CD14-positive monocyte (primary cell): ENCODE measurements at regions not wholly inside any gene's neighbourhood (a gene's known extent, or its start where the extent isn't known, plus 50 kb on each side); places are given as distances from the start of the nearest gene placed in this dataset.

ENCODE experiments used
- DNase-seq, 3 donors: peaks; one replicate each; pipeline ENCODE4 v3.0.0-alpha.2; 2011 to 2022
- H2AFZ ChIP-seq: 2 replicates; pipeline ENCODE4 v1.6.0; 2012; ENCODE audit warnings: mild to moderate bottlenecking, low read depth, low read length, inconsistent platforms; ENCODE audit not compliant: insufficient read depth, poor library complexity, severe bottlenecking
- H3K27ac ChIP-seq, 2 donors: 1 replicate in 1 of 2; 2 replicates in 1 of 2; pipeline ENCODE4 v1.5.1; 2012 to 2013; ENCODE audit warnings: low read length in 2 of 2, control low read depth in 1 of 2, inconsistent platforms in 1 of 2, low read depth in 1 of 2, mild to moderate bottlenecking in 1 of 2
- H3K27me3 ChIP-seq, 2 donors: one replicate each; pipeline versions ENCODE4 v1.6.0 to v1.6.1; 2011 to 2013; ENCODE audit warnings: low read length in 2 of 2; ENCODE audit not compliant: control insufficient read depth in 2 of 2, insufficient read depth in 2 of 2
- H3K36me3 ChIP-seq, 2 donors: replicated peaks in 1 of 2; 1 replicate in 1 of 2; 2 replicates in 1 of 2; pipeline versions ENCODE4 v1.5.1 to v1.6.1; 2012 to 2013; ENCODE audit warnings: low read length in 2 of 2, control low read depth in 1 of 2, inconsistent platforms in 1 of 2, mild to moderate bottlenecking in 1 of 2; ENCODE audit not compliant: insufficient read depth in 2 of 2, control insufficient read depth in 1 of 2
- H3K4me1 ChIP-seq, 2 donors: 1 replicate in 1 of 2; 2 replicates in 1 of 2; pipeline versions ENCODE4 v1.5.1 to v1.6.1; 2012 to 2013; ENCODE audit warnings: low read length in 2 of 2, control low read depth in 1 of 2, inconsistent platforms in 1 of 2, mild to moderate bottlenecking in 1 of 2, moderate library complexity in 1 of 2; ENCODE audit not compliant: insufficient read depth in 2 of 2, control insufficient read depth in 1 of 2
- H3K4me2 ChIP-seq: replicated peaks from 2 replicates; pipeline ENCODE3; 2012; ENCODE audit warnings: low read length, moderate library complexity, mild to moderate bottlenecking; ENCODE audit not compliant: poor library complexity, severe bottlenecking; ENCODE audit errors: extremely low read depth
- H3K4me3 ChIP-seq, 3 experiments: fragments of 200-600 bp in 1 of 3; sonication (generic) in 1 of 3; replicated peaks in 1 of 3; 1 replicate in 2 of 3; 2 replicates in 1 of 3; pipeline ENCODE4 v1.5.1; 2011 to 2013; ENCODE audit warnings: low read length in 3 of 3, mild to moderate bottlenecking in 3 of 3, control low read depth in 2 of 3, low read depth in 2 of 3, inconsistent platforms in 1 of 3, moderate library complexity in 1 of 3
- H3K79me2 ChIP-seq: 2 replicates; pipeline ENCODE4 v1.6.0; 2012; ENCODE audit warnings: mild to moderate bottlenecking, control low read depth, inconsistent platforms, low read length, moderate library complexity; ENCODE audit not compliant: insufficient read depth
- H3K9ac ChIP-seq: 2 replicates; pipeline ENCODE4 v1.6.0; 2017; ENCODE audit warnings: low read length, mild to moderate bottlenecking; ENCODE audit not compliant: insufficient read depth, poor library complexity, severe bottlenecking
- H3K9me3 ChIP-seq, 2 donors: replicated peaks in 1 of 2; 1 replicate in 1 of 2; 2 replicates in 1 of 2; pipeline versions ENCODE4 v1.5.1 to v1.6.1; 2012 to 2013; ENCODE audit warnings: low read length in 2 of 2, control low read depth in 1 of 2; ENCODE audit not compliant: control insufficient read depth in 1 of 2, insufficient read depth in 1 of 2
- H4K20me1 ChIP-seq: 2 replicates; pipeline ENCODE4 v1.6.0; 2012; ENCODE audit warnings: mild to moderate bottlenecking, low read length, control low read depth, moderate library complexity; ENCODE audit not compliant: insufficient read depth
- H3K27ac Mint-ChIP-seq, 7 donors: one replicate each; pipeline ENCODE4 v1.8.0; 2020; ENCODE audit warnings: mild to moderate bottlenecking in 7 of 7, mixed read lengths in 7 of 7, moderate library complexity in 6 of 7, inconsistent platforms in 2 of 7
- H3K27me3 Mint-ChIP-seq, 3 donors: one replicate each; pipeline ENCODE4 v1.8.0; 2021 to 2022; ENCODE audit warnings: low read depth in 3 of 3, mild to moderate bottlenecking in 3 of 3, mixed read lengths in 3 of 3, moderate library complexity in 3 of 3, inconsistent platforms in 1 of 3
- H3K36me3 Mint-ChIP-seq, 2 donors: one replicate each; pipeline ENCODE4 v1.8.0; 2020; ENCODE audit warnings: mixed read lengths in 2 of 2, inconsistent platforms in 1 of 2, mild to moderate bottlenecking in 1 of 2
- H3K4me1 Mint-ChIP-seq: one replicate; pipeline ENCODE4 v1.8.0; 2020; ENCODE audit warnings: mild to moderate bottlenecking, mixed read lengths
- H3K4me3 Mint-ChIP-seq, 2 donors: one replicate each; pipeline ENCODE4 v1.8.0; 2020; ENCODE audit warnings: mild to moderate bottlenecking in 2 of 2, mixed read lengths in 2 of 2, moderate library complexity in 1 of 2
- H3K9me3 Mint-ChIP-seq, 7 donors: one replicate each; pipeline ENCODE4 v1.8.0; 2020 to 2022; ENCODE audit warnings: mixed read lengths in 7 of 7, mild to moderate bottlenecking in 6 of 7, moderate library complexity in 6 of 7, inconsistent platforms in 2 of 7
- WGBS: methylation state at CpG from one replicate; pipeline ENCODE4 v1.1.5; 2013; ENCODE audit warnings: missing lambda C conversion rate; ENCODE audit not compliant: insufficient coverage; 5-methylcytosine and 5-hydroxymethylcytosine counted together
- intact Hi-C, 2 donors: fragments of 100-400 bp; cut with micrococcal nuclease; formaldehyde crosslinking; loops; one replicate each; pipeline versions ENCODE4 v1.15.0 to v1.15.1; 2023
- TF ChIP-seq, protein P1 (sequence below): fragments of 200-600 bp; IDR thresholded peaks from one replicate; pipeline ENCODE4 v1.8.0; 2022; ENCODE audit warnings: antibody characterized with exemption, mild to moderate bottlenecking

DNA sequence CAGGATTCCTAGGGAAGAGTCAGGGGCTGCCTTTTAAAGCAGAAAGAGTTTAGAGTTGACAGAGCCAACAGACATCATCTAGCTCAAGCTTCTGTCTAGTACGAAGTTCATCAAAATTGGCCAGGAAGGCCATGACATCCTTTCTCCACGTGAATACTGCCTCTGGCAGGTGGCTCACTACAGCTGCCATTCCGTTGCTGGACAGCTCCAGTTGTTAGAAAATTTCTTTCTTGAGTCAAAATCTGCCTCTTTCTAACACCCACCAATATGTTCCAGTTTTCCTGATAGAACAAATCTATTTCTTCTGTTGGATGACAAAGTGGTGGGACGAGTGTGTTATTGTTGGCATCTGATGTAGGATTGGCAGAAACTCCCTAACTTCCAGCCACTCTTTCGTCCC lies 154.9 kb downstream of the ADRA2A start:
- no peaks in the 10 kb centered on the region for H3K36me3 Mint-ChIP-seq
- H3K4me3 ChIP-seq, result no peak overlapping the region
- no peaks in the 10 kb centered on the region for H3K4me1 Mint-ChIP-seq
- H3K27ac Mint-ChIP-seq, result no peak overlapping the region
- no peak overlapping the region for H3K9ac ChIP-seq
- no peaks in the 10 kb centered on the region for H4K20me1 ChIP-seq
- H3K27me3 ChIP-seq, result no peaks in the 10 kb centered on the region
- WGBS, result 100% methylated on average over 1 of the region's 5 CpGs
- peaks cover 0 to 5% (median 0%) of the 10 kb centered on the region in 3 donors for H3K27me3 Mint-ChIP-seq
- intact Hi-C loops, result no loop called here
- peaks cover 0 to 8% (median 2%) of the 10 kb centered on the region in 7 donors for H3K9me3 Mint-ChIP-seq
- H3K9me3 ChIP-seq, result no peaks in the 10 kb centered on the region
- H3K4me2 ChIP-seq, result no peak overlapping the region
- no peak overlapping the region for H3K4me3 Mint-ChIP-seq
- TF ChIP-seq, protein P1, sequence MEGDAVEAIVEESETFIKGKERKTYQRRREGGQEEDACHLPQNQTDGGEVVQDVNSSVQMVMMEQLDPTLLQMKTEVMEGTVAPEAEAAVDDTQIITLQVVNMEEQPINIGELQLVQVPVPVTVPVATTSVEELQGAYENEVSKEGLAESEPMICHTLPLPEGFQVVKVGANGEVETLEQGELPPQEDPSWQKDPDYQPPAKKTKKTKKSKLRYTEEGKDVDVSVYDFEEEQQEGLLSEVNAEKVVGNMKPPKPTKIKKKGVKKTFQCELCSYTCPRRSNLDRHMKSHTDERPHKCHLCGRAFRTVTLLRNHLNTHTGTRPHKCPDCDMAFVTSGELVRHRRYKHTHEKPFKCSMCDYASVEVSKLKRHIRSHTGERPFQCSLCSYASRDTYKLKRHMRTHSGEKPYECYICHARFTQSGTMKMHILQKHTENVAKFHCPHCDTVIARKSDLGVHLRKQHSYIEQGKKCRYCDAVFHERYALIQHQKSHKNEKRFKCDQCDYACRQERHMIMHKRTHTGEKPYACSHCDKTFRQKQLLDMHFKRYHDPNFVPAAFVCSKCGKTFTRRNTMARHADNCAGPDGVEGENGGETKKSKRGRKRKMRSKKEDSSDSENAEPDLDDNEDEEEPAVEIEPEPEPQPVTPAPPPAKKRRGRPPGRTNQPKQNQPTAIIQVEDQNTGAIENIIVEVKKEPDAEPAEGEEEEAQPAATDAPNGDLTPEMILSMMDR, result no peak
- H2AFZ ChIP-seq, result no peak overlapping the region
- DNase-seq, result no peak
- no peak overlapping the region for H3K27ac ChIP-seq
- no peaks in the 10 kb centered on the region for H3K4me1 ChIP-seq
- no peaks in the 10 kb centered on the region for H3K36me3 ChIP-seq
- H3K79me2 ChIP-seq, result no peaks in the 10 kb centered on the region

DNA sequence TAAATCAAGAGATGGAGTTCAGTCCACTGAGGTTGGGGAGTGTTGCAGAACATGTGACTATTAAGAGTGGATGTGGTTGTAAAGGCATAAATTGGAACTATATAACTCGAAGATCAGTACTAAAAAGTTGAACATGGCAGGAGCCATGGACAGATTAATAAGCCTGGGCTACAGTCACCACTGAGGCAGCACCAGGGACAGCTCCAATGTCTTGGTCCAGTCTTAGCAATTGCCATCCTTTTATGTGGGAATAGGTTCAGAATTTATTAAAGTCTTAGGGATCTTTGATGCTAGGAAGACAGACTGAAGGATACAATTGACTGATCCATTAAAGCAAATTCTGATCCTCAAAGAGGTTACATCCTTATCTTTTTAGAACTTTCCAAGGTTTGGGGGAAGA lies 156.6 kb downstream of the ADRA2A start:
- no peak overlapping the region for H3K4me3 ChIP-seq
- H3K9ac ChIP-seq, result no peak overlapping the region
- Mint-ChIP-seq H3K4me3 (no peak overlapping the region), H3K27ac (no peak overlapping the region), H3K4me1 (no peaks in the 10 kb centered on the region), H3K36me3 (no peaks in the 10 kb centered on the region), H3K9me3 (peaks cover 0 to 8% (median 2%) of the 10 kb centered on the region in 7 donors), H3K27me3 (peaks cover 0 to 5% (median 0%) of the 10 kb centered on the region in 3 donors)
- H3K9me3 ChIP-seq, result no peaks in the 10 kb centered on the region
- H3K27ac ChIP-seq, result no peak overlapping the region
- no peak for DNase-seq
- intact Hi-C loops, result no loop called here
- H3K27me3 ChIP-seq, result no peaks in the 10 kb centered on the region
- TF ChIP-seq, protein P1, result no peak
- no peaks in the 10 kb centered on the region for H3K4me1 ChIP-seq
- H3K4me2 ChIP-seq, result no peak overlapping the region
- 40% methylated on average over 1 of the region's 1 CpG for WGBS
- H4K20me1 ChIP-seq, result no peaks in the 10 kb centered on the region
- no peaks in the 10 kb centered on the region for H3K36me3 ChIP-seq
- H3K79me2 ChIP-seq, result no peaks in the 10 kb centered on the region
- no peak overlapping the region for H2AFZ ChIP-seq
